HEK293T (cell line): ENCODE measurements at regions not wholly inside any gene's neighbourhood (a gene's known extent, or its start where the extent isn't known, plus 50 kb on each side); places are given as distances from the start of the nearest gene placed in this dataset.

ENCODE experiments used
- BHLHE40 ChIP-seq: fragments of 450-650 bp; IDR thresholded peaks from 2 replicates; pipeline ENCODE4 v1.6.1; 2016; ENCODE audit warnings: mild to moderate bottlenecking, moderate library complexity, borderline replicate concordance
- CTBP1 ChIP-seq: fragments of 450-650 bp; IDR thresholded peaks from 2 replicates; pipeline ENCODE4 v1.6.1; 2016; ENCODE audit warnings: borderline replicate concordance
- ELF4 ChIP-seq: fragments of 450-650 bp; IDR thresholded peaks from 2 replicates; pipeline ENCODE4 v1.6.1; 2017; ENCODE audit warnings: antibody characterized with exemption
- FOXK2 ChIP-seq: fragments of 450-650 bp; IDR thresholded peaks from 2 replicates; pipeline ENCODE4 v1.6.1; 2016; ENCODE audit warnings: mild to moderate bottlenecking
- FOXM1 ChIP-seq: fragments of 450-650 bp; IDR thresholded peaks from 2 replicates; pipeline ENCODE4 v1.6.1; 2017; ENCODE audit warnings: mild to moderate bottlenecking, borderline replicate concordance
- HDGF ChIP-seq: fragments of 450-650 bp; IDR thresholded peaks from 2 replicates; pipeline ENCODE4 v1.6.1; 2017; ENCODE audit warnings: antibody characterized with exemption, borderline replicate concordance
- L3MBTL2 ChIP-seq: fragments of 450-650 bp; conservative IDR thresholded peaks from 2 replicates; pipeline ENCODE4 v1.6.1; 2016; ENCODE audit warnings: mild to moderate bottlenecking
- LEF1 ChIP-seq: fragments of 450-650 bp; IDR thresholded peaks from 2 replicates; pipeline ENCODE4 v1.6.1; 2017; ENCODE audit warnings: mild to moderate bottlenecking, borderline replicate concordance
- SP1 ChIP-seq: fragments of 450-650 bp; IDR thresholded peaks from 2 replicates; pipeline ENCODE4 v1.6.1; 2017
- SUZ12 ChIP-seq: fragments of 450-650 bp; IDR thresholded peaks from 2 replicates; pipeline ENCODE4 v1.6.1; 2016; ENCODE audit warnings: mild to moderate bottlenecking
- TARDBP ChIP-seq: fragments of 450-650 bp; IDR thresholded peaks from 2 replicates; pipeline ENCODE4 v1.6.1; 2016
- ZNF384 ChIP-seq: fragments of 450-650 bp; IDR thresholded peaks from 2 replicates; pipeline ENCODE4 v1.6.1; 2016
- TF ChIP-seq, protein P1 (sequence below): fragments of 450-650 bp; IDR thresholded peaks from 2 replicates; pipeline ENCODE4 v1.6.1; 2016

DNA sequence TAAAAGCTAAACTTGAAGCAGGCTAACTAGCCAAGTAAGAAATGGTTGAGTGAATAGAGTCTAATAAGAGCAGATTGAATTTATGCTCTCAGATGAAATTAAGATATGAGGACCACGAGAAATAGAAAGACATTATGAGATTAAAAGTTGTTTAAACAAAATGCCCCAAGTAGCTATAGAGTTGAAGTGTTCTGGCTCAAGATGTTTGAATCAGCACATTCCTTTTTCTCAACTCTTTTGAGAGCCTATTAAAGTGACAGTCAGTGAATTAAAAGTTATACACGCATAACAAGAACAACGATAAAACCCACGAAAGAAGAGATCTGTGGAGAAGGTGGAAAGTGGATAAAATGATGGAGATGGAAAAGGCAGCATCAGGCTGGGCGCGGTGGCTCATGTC, 322.2 kb upstream of the ANKRD30A start:
- TF ChIP-seq SUZ12: no peak
- TF ChIP-seq CTBP1: no peak
- TF ChIP-seq BHLHE40: no peak
- TF ChIP-seq, protein P1, sequence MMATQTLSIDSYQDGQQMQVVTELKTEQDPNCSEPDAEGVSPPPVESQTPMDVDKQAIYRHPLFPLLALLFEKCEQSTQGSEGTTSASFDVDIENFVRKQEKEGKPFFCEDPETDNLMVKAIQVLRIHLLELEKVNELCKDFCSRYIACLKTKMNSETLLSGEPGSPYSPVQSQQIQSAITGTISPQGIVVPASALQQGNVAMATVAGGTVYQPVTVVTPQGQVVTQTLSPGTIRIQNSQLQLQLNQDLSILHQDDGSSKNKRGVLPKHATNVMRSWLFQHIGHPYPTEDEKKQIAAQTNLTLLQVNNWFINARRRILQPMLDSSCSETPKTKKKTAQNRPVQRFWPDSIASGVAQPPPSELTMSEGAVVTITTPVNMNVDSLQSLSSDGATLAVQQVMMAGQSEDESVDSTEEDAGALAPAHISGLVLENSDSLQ: no peak
- no peak for TF ChIP-seq FOXM1
- no peak for TF ChIP-seq SP1
- no peak for TF ChIP-seq TARDBP
- TF ChIP-seq FOXK2: no peak
- no peak for TF ChIP-seq ZNF384
- TF ChIP-seq LEF1: no peak
- no peak for TF ChIP-seq ELF4
- TF ChIP-seq HDGF: no peak
- TF ChIP-seq L3MBTL2: no peak
